Tibial nerve (tissue), 3 donors: ENCODE measurements at regions not wholly inside any gene's neighbourhood (a gene's known extent, or its start where the extent isn't known, plus 50 kb on each side); places are given as distances from the start of the nearest gene placed in this dataset.

Experiments used
- CTCF ChIP-seq, 5 experiments: fragments of 200-600 bp in 3 of 5; fragments of 450-650 bp in 2 of 5; sonication (generic) in 3 of 5; IDR thresholded peaks; one replicate each; pipeline ENCODE4 v1.5.1; 2016 to 2019; ENCODE audit warnings: antibody characterized with exemption in 5 of 5, mild to moderate bottlenecking in 3 of 5, moderate library complexity in 2 of 5
- POLR2A ChIP-seq, 2 donors: fragments of 450-650 bp; IDR thresholded peaks; one replicate each; pipeline ENCODE4 v1.6.1; 2017; ENCODE audit warnings: antibody characterized with exemption in 2 of 2, mild to moderate bottlenecking in 2 of 2, moderate library complexity in 2 of 2

DNA sequence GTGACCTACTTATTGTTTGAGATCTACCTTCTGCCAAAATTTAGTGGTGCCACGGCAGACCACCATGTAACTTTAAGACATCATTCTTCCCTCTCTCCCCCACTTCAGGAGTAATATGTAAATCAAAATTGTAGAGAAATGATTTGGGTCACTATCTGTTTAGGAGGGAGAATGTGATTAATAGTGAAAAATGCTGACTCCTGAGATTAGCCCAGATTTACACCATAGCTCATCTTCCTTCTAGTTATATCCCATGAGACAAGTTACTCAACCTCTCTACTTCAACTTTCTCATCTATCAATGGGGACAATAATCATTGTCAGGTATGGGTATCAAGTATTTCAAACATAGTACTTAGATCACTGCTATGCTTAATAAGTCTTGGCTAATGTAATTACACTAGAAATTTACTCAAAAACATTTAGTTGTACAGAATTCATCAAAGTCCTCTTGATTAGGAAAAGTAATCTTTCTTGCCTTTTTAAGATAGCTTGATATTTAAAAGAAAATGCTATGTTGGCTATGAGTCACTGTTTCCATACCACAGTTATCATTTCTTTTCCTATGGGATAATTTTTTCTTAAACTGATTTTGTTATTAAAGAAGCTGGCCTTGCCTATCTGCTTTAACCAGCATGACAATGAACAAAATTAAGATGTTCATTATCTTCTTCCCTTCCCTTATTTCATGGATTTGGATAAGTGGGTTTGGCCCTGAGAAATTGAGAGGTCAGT lies 1038.9 kb upstream of the ZEB2 start:
- TF ChIP-seq CTCF (IDR thresholded peaks at IDR 0.05) (no peak), POLR2A (IDR thresholded peaks at IDR 0.05) (no peak)
